Upper lobe of left lung (tissue), 6 donors: ENCODE measurements at regions not wholly inside any gene's neighbourhood (a gene's known extent, or its start where the extent isn't known, plus 50 kb on each side); places are given as distances from the start of the nearest gene placed in this dataset.
A peak's percentile ranks its signal among the peaks of the same experiment; 100 is the strongest.

Source experiments
- ATAC-seq, 2 donors: fragments of 200-7000 bp; cut with Tn5 transposase; one replicate each; pipeline ENCODE4 v1.9.1; 2022; ENCODE audit warnings: mild to moderate bottlenecking in 2 of 2, moderate library complexity in 2 of 2; ENCODE audit not compliant: low FRiP score in 2 of 2
- DNase-seq, 2 donors: peaks; one replicate each; pipeline ENCODE4 v3.0.0-alpha.2; 2019 to 2020
- H3K27ac ChIP-seq, 4 donors: fragments of 200-600 bp; sonication (generic); one replicate each; pipeline ENCODE4 v1.5.1; 2016 to 2019
- H3K27me3 ChIP-seq, 4 donors: fragments of 200-600 bp; sonication (generic); one replicate each; pipeline ENCODE4 v1.5.1; 2017 to 2019
- H3K36me3 ChIP-seq, 4 donors: fragments of 200-600 bp; sonication (generic); one replicate each; pipeline ENCODE4 v1.5.1; 2016 to 2019
- H3K4me1 ChIP-seq, 4 donors: fragments of 200-600 bp; sonication (generic); one replicate each; pipeline ENCODE4 v1.5.1; 2018 to 2019
- H3K4me3 ChIP-seq, 4 donors: fragments of 200-600 bp; sonication (generic); one replicate each; pipeline ENCODE4 v1.5.1; 2017 to 2019; ENCODE audit warnings: mild to moderate bottlenecking in 2 of 4, moderate library complexity in 1 of 4
- H3K9me3 ChIP-seq, 4 donors: fragments of 200-600 bp; sonication (generic); one replicate each; pipeline ENCODE4 v1.5.1; 2018 to 2019
- EP300 ChIP-seq, 4 donors: sonication (generic); formaldehyde crosslinking; IDR thresholded peaks; one replicate each; pipeline ENCODE4 v1.5.1; 2017; ENCODE audit warnings: antibody characterized with exemption in 4 of 4, control low read depth in 2 of 4
- POLR2A ChIP-seq, 4 donors: fragments of 450-650 bp; IDR thresholded peaks; one replicate each; pipeline ENCODE4 v1.5.1; 2016 to 2017; ENCODE audit warnings: antibody characterized with exemption in 4 of 4, mild to moderate bottlenecking in 2 of 4
- POLR2AphosphoS5 ChIP-seq, 2 donors: sonication (generic); formaldehyde crosslinking; IDR thresholded peaks; one replicate each; pipeline ENCODE4 v1.5.1; 2017; ENCODE audit warnings: antibody characterized with exemption in 2 of 2
- WGBS, 2 donors: methylation state at CpG; one replicate each; pipeline ENCODE4 v1.1.5; 2017 to 2018; 5-methylcytosine and 5-hydroxymethylcytosine counted together
- TF ChIP-seq, protein P1 (sequence below), 6 experiments: fragments of 450-650 bp in 4 of 6; fragments of 200-600 bp in 2 of 6; sonication (generic) in 2 of 6; IDR thresholded peaks; one replicate each; pipeline ENCODE4 v1.5.1; 2016 to 2019; ENCODE audit warnings: antibody characterized with exemption in 6 of 6
- donor health status: DM: no; HTN: no; CAD: no; lungs with moderate emphysema.
- donor health status: DM: no; HTN: yes; CAD: no; lungs with severe emphysema.

DNA sequence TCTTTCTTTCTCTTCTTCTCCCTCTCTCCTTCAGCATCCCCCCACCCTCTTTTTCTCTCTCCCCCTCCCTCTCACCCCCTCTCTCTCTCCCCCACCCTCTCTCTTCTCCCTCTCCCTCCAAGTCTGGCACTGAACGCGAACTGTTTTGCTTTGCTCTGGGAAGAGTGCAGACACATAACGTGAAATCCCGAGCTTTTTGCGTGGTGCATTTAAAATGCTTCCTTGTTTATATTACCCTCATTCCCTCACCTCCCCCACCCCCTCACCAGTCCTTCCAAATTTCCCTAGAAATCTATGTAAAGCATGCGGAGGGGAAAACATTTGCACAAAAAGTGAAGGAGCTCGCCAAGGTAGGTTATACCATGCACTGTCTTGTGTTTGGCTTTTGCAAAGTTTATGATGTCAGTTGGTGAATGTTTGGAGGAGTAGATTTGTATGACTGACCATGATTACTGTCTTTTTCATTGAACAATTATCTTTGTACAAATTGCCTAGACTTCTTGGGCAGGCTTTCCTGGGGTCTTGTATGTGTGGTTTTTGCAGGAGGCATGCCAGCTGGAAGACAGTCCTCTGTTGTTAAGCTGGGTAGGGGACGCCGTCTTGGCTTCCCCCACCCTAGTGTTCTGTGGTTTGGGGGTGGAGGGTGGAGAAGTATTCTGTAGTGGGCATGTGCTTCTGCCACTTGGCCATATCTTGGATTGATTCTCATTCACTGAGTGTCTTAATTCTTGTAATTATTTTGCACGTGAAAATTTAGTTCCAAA lies 123.7 kb upstream of the HSD17B12 start:
- Histone ChIP-seq H3K27ac (no peak overlapping the region), H3K4me3 (no peak overlapping the region), H3K27me3 (peaks cover 0 to 9% (median 2%) of the 10 kb centered on the region in 4 donors), H3K9me3 (no peaks in the 10 kb centered on the region), H3K36me3 (no peaks in the 10 kb centered on the region), H3K4me1 (peaks cover 3 to 6% (median 5%) of the 10 kb centered on the region in 4 donors)
- no peak for TF ChIP-seq EP300 (IDR thresholded peaks at IDR 0.05)
- no peak for TF ChIP-seq POLR2A (IDR thresholded peaks at IDR 0.05)
- TF ChIP-seq POLR2AphosphoS5 (IDR thresholded peaks at IDR 0.05) = no peak
- TF ChIP-seq, protein P1, sequence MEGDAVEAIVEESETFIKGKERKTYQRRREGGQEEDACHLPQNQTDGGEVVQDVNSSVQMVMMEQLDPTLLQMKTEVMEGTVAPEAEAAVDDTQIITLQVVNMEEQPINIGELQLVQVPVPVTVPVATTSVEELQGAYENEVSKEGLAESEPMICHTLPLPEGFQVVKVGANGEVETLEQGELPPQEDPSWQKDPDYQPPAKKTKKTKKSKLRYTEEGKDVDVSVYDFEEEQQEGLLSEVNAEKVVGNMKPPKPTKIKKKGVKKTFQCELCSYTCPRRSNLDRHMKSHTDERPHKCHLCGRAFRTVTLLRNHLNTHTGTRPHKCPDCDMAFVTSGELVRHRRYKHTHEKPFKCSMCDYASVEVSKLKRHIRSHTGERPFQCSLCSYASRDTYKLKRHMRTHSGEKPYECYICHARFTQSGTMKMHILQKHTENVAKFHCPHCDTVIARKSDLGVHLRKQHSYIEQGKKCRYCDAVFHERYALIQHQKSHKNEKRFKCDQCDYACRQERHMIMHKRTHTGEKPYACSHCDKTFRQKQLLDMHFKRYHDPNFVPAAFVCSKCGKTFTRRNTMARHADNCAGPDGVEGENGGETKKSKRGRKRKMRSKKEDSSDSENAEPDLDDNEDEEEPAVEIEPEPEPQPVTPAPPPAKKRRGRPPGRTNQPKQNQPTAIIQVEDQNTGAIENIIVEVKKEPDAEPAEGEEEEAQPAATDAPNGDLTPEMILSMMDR (IDR thresholded peaks at IDR 0.05) = no peak
- no peak for DNase-seq
- no peak for ATAC-seq
- 2 to 7% methylated on average over 10 of the region's 10 CpGs for WGBS, 2 donors

- TF ChIP-seq POLR2AphosphoS5 (IDR thresholded peaks at IDR 0.05) = no peak
- no peak for TF ChIP-seq EP300 (IDR thresholded peaks at IDR 0.05)
- TF ChIP-seq, protein P1 (IDR thresholded peaks at IDR 0.05) = peak in 1 of 6 experiments; percentile 17
- no peak for TF ChIP-seq POLR2A (IDR thresholded peaks at IDR 0.05)
- ATAC-seq (no peak), DNase-seq (no peak)
- Histone ChIP-seq H3K27ac (no peak overlapping the region), H3K27me3 (peaks cover 0 to 9% (median 2%) of the 10 kb centered on the region in 4 donors), H3K9me3 (no peaks in the 10 kb centered on the region), H3K4me1 (peaks cover 3 to 6% (median 5%) of the 10 kb centered on the region in 4 donors), H3K36me3 (no peaks in the 10 kb centered on the region), H3K4me3 (no peak overlapping the region)
- WGBS, 2 donors = 2 to 4% methylated on average over 11 to 13 of the region's 13 CpGs
Observed at GRCh38 chr11:43557553-43558110, 122.9 kb upstream of the HSD17B12 start.

DNA sequence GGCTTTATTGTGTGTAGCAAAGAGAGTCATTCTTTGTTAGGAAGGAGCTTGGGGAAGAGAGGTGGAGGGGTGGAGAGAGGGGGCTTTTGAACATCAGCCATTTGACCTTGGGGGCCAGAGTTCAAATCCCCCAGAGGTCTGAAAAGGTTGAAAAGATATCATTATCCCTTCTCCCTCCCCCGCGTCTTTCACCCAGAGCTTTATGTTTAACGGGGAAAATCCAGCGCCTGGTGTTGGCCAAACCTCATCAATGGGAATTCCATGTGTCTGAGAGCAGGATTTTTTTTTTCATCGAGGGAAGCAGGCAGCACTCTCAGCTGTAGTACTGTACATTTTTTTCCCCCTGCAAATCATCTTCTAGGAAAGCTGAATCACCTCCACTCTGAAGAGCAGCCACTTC lies 122.4 kb upstream of the HSD17B12 start:
- Histone ChIP-seq H3K27me3 (peaks cover 0 to 9% (median 2%) of the 10 kb centered on the region in 4 donors), H3K27ac (no peak overlapping the region), H3K4me1 (peaks cover 3 to 6% (median 5%) of the 10 kb centered on the region in 4 donors), H3K36me3 (no peaks in the 10 kb centered on the region), H3K4me3 (no peak overlapping the region), H3K9me3 (no peaks in the 10 kb centered on the region)
- ATAC-seq = no peak
- TF ChIP-seq EP300 (IDR thresholded peaks at IDR 0.05) (no peak), POLR2A (IDR thresholded peaks at IDR 0.05) (no peak), POLR2AphosphoS5 (IDR thresholded peaks at IDR 0.05) (no peak)
- TF ChIP-seq, protein P1 (IDR thresholded peaks at IDR 0.05) = no peak
- DNase-seq = no peak
- 13 to 14% methylated on average over 5 of the region's 5 CpGs for WGBS, 2 donors

- Histone ChIP-seq H3K27me3 (peaks cover 0 to 9% (median 2%) of the 10 kb centered on the region in 4 donors), H3K9me3 (no peaks in the 10 kb centered on the region), H3K36me3 (no peaks in the 10 kb centered on the region), H3K4me1 (peaks cover 3 to 6% (median 5%) of the 10 kb centered on the region in 4 donors), H3K27ac (no peak overlapping the region), H3K4me3 (no peak overlapping the region)
- DNase-seq = no peak
- TF ChIP-seq, protein P1 (IDR thresholded peaks at IDR 0.05) = no peak
- TF ChIP-seq EP300 (IDR thresholded peaks at IDR 0.05) (no peak), POLR2AphosphoS5 (IDR thresholded peaks at IDR 0.05) (no peak), POLR2A (IDR thresholded peaks at IDR 0.05) (no peak)
- 17 to 18% methylated on average over 8 of the region's 8 CpGs for WGBS, 2 donors
- no peak for ATAC-seq
Observed at GRCh38 chr11:43558556-43559127, 121.9 kb upstream of the HSD17B12 start.
